K562 (cell line): ENCODE measurements at regions not wholly inside any gene's neighbourhood (a gene's known extent, or its start where the extent isn't known, plus 50 kb on each side); places are given as distances from the start of the nearest gene placed in this dataset.

Source experiments
- ATAC-seq: fragments of 200-7000 bp; cut with Tn5 transposase; 3 replicates; pipeline ENCODE4 v1.9.1; 2020; ENCODE audit warnings: moderate library complexity
- BruUV-seq: library from RNA; stranded (reverse); fragments of 400-500 nt; replicated peaks from 2 replicates; lab custom pipeline; 2021; lab: Mats Ljungman, UMichigan
- CTCF ChIA-PET: fragments of 300-600 bp; formaldehyde crosslinking; extraction: SDS; loops from one replicate; lab custom pipeline; 2021; ENCODE audit warnings: low intra/inter-chr PET ratio; lab: Yijun Ruan, JAX
- POLR2A ChIA-PET: fragments of 300-600, 350-650 bp; sonication (Branson Sonifier 250); formaldehyde crosslinking; extraction: SDS; loops from one replicate; lab custom pipeline; 2021; ENCODE audit warnings: antibody characterized with exemption, inconsistent platforms; lab: Yijun Ruan, JAX
- DNase-seq, 4 experiments: peaks; one replicate each; pipeline versions ENCODE4 v3.0.0 to v3.0.0-alpha.2; 2011 to 2018; ENCODE audit warnings: low spot score in 3 of 4, mixed read lengths in 3 of 4; ENCODE audit errors: extremely low read depth in 1 of 4
- FAIRE-seq: peaks from 2 replicates; lab custom pipeline; 2011; peaks lifted over from hg19 to GRCh38; lab: Jason Lieb, UNC
- H2AFZ ChIP-seq: 2 replicates; pipeline ENCODE4 v1.6.0; 2011; ENCODE audit warnings: low read depth, low read length, control low read depth, inconsistent platforms
- H3K27ac ChIP-seq: fragments of 200-600 bp; 3 replicates; pipeline ENCODE4 v1.8.0; 2011; ENCODE audit warnings: low read depth, mild to moderate bottlenecking, control low read depth, inconsistent platforms, low read length, moderate library complexity, mixed read lengths; ENCODE audit errors: extremely low read depth
- H3K27me3 ChIP-seq, 2 experiments: fragments of 300-600 bp in 1 of 2; 2 replicates in 1 of 2; 3 replicates in 1 of 2; pipeline versions ENCODE4 v1.6.0 to v1.8.0; 2011; ENCODE audit warnings: inconsistent platforms in 2 of 2, low read length in 2 of 2, mild to moderate bottlenecking in 1 of 2, mixed read lengths in 1 of 2, moderate library complexity in 1 of 2; ENCODE audit not compliant: control insufficient read depth in 2 of 2, insufficient read depth in 2 of 2
- H3K36me3 ChIP-seq: fragments of 300-600 bp; 3 replicates; pipeline ENCODE4 v1.8.0; 2011; ENCODE audit warnings: mild to moderate bottlenecking, low read length, inconsistent platforms; ENCODE audit not compliant: control insufficient read depth, insufficient read depth
- H3K4me1 ChIP-seq, 2 experiments: fragments of 200-600 bp in 1 of 2; replicated peaks in 1 of 2; 2 replicates in 1 of 2; 3 replicates in 1 of 2; pipeline versions ENCODE4 v1.5.1 to v1.8.0; 2011; ENCODE audit warnings: inconsistent platforms in 2 of 2, low read length in 2 of 2, mild to moderate bottlenecking in 1 of 2, mixed read lengths in 1 of 2, moderate library complexity in 1 of 2; ENCODE audit not compliant: control insufficient read depth in 2 of 2, insufficient read depth in 2 of 2
- H3K4me2 ChIP-seq: 2 replicates; pipeline ENCODE4 v1.6.1; 2011; ENCODE audit warnings: low read length, control low read depth, inconsistent platforms, mixed read lengths; ENCODE audit not compliant: insufficient read depth
- H3K4me3 ChIP-seq: fragments of 200-600 bp; sonication (generic), shearing (Covaris generic); 2 replicates; pipeline ENCODE4 v1.5.1; 2016; ENCODE audit warnings: control low read depth, inconsistent platforms
- H3K79me2 ChIP-seq: fragments of 200-600 bp; 3 replicates; pipeline ENCODE4 v1.8.0; 2011; ENCODE audit warnings: low read length, inconsistent platforms; ENCODE audit not compliant: control insufficient read depth, insufficient read depth
- H3K9ac ChIP-seq, 2 experiments: 2 replicates each; pipeline versions ENCODE4 v1.6.0 to v1.6.1; 2011; ENCODE audit warnings: low read depth in 2 of 2, low read length in 2 of 2, control low read depth in 1 of 2, inconsistent platforms in 1 of 2, mild to moderate bottlenecking in 1 of 2, mixed read lengths in 1 of 2; ENCODE audit not compliant: insufficient read depth in 1 of 2
- H3K9me1 ChIP-seq: one replicate; pipeline ENCODE4 v1.6.0; 2011; ENCODE audit warnings: inconsistent platforms, mild to moderate bottlenecking, low read length, moderate library complexity; ENCODE audit not compliant: control insufficient read depth, insufficient read depth
- H3K9me3 ChIP-seq: replicated peaks from 2 replicates; pipeline ENCODE4 v1.5.1; 2011; ENCODE audit warnings: low read depth, low read length, inconsistent platforms; ENCODE audit not compliant: control insufficient read depth, insufficient read depth
- H4K20me1 ChIP-seq: replicated peaks from 2 replicates; pipeline ENCODE4 v1.6.1; 2011; ENCODE audit warnings: low read length, inconsistent platforms, mixed read lengths; ENCODE audit not compliant: control insufficient read depth, insufficient read depth
- HNRNPUL1 ChIP-seq: fragments of 200-400 bp; formaldehyde crosslinking; IDR thresholded peaks from 2 replicates; pipeline ENCODE4 v1.6.1; 2017; ENCODE audit warnings: low read length
- LARP7 ChIP-seq: fragments of 450-650 bp; IDR thresholded peaks from 2 replicates; pipeline ENCODE4 v1.6.1; 2016
- MYBL2 ChIP-seq, 2 experiments: fragments of 450-650 bp in 1 of 2; sonication (generic) in 1 of 2; formaldehyde crosslinking in 1 of 2; IDR thresholded peaks; 2 replicates each; pipeline versions ENCODE4 v1.6.1 to v1.8.1; 2017 to 2022; ENCODE audit warnings: borderline replicate concordance in 1 of 2, inconsistent platforms in 1 of 2, low read depth in 1 of 2, mild to moderate bottlenecking in 1 of 2, missing genetic modification reagents in 1 of 2, moderate library complexity in 1 of 2
- RCOR1 ChIP-seq, 2 experiments: IDR thresholded peaks; 2 replicates each; pipeline ENCODE4 v1.6.1; 2012; ENCODE audit warnings: low read depth in 2 of 2, low read length in 2 of 2, borderline replicate concordance in 1 of 2, improper control_type of control experiment in 1 of 2
- ZNF696 ChIP-seq: fragments of 250-450 bp; sonication (Bioruptor Pico); conservative IDR thresholded peaks from 2 replicates; pipeline ENCODE4 v1.4.0; 2020; ENCODE audit warnings: mild to moderate bottlenecking, moderate library complexity
- in situ Hi-C: fragments of 300-500 bp; cut with MboI; formaldehyde crosslinking; loops from 4 replicates; pipeline ENCODE4 v1.15.0; 2018; ENCODE audit warnings: inconsistent platforms, mixed read lengths
- intact Hi-C: fragments of 100-400 bp; cut with micrococcal nuclease; formaldehyde crosslinking; loops from 2 replicates; pipeline ENCODE4 v1.14.2; 2022
- TF ChIP-seq, protein P1 (sequence below): fragments of 450-650 bp; IDR thresholded peaks from one replicate; pipeline ENCODE4 v1.6.1; 2018; ENCODE audit warnings: mild to moderate bottlenecking, moderate library complexity; ENCODE audit not compliant: partially characterized antibody
- TF ChIP-seq, protein P2 (sequence below): fragments of 450-650 bp; formaldehyde crosslinking; conservative IDR thresholded peaks from 2 replicates; pipeline ENCODE4 v1.4.0; 2022; ENCODE audit warnings: mild to moderate bottlenecking, missing genetic modification characterization
- TF ChIP-seq, protein P3 (sequence below): fragments of 450-650 bp; IDR thresholded peaks from 2 replicates; pipeline ENCODE4 v1.6.1; 2018; ENCODE audit not compliant: partially characterized antibody

DNA sequence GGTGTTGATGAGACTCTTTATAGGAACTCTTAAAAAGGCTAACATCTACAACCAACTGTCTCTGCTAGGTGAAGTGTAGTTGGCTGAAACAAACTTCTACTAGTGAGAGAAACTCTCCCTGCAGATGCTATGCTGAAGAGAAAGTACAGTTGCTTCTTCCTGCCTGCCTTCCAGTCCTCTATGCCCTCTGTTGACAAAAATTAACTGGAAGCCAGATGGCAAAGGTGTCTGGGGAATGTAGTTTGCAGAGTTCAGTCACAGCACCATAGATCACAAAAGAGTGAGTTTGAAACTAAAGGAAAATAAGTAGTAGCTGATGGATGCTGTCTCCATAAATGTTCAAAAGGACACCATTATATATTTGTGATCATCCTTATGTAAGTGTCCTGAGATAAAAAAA lies 958.8 kb upstream of the NRXN1 start:
- Histone ChIP-seq H2AFZ (no peak overlapping the region), H3K4me3 (no peak overlapping the region), H3K36me3 (no peaks in the 10 kb centered on the region), H3K9ac (no peak overlapping the region), H3K9me3 (no peaks in the 10 kb centered on the region), H3K27ac (no peak overlapping the region), H3K4me2 (no peak overlapping the region), H3K27me3 (no peaks in the 10 kb centered on the region), H4K20me1 (no peaks in the 10 kb centered on the region), H3K79me2 (no peaks in the 10 kb centered on the region), H3K4me1 (no peaks in the 10 kb centered on the region), H3K9me1 (no peaks in the 10 kb centered on the region)
- POLR2A ChIA-PET, result no interaction called here
- CTCF ChIA-PET, result no interaction called here
- FAIRE-seq (no peak), DNase-seq (no peak), ATAC-seq (no peak)
- in situ Hi-C loops, result no loop called here
- no TSS peak for BruUV-seq
- intact Hi-C loops, result no loop called here
- TF ChIP-seq, protein P1, sequence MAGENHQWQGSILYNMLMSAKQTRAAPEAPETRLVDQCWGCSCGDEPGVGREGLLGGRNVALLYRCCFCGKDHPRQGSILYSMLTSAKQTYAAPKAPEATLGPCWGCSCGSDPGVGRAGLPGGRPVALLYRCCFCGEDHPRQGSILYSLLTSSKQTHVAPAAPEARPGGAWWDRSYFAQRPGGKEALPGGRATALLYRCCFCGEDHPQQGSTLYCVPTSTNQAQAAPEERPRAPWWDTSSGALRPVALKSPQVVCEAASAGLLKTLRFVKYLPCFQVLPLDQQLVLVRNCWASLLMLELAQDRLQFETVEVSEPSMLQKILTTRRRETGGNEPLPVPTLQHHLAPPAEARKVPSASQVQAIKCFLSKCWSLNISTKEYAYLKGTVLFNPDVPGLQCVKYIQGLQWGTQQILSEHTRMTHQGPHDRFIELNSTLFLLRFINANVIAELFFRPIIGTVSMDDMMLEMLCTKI, result no peak
- TF ChIP-seq RCOR1 (IDR thresholded peaks at IDR 0.05; ENCODE audit: borderline replicate concordance in 1 of 2, low read depth in 2 of 2, low read length in 2 of 2) (no peak), LARP7 (no peak), ZNF696 (CRISPR knock-in tag) (no peak), HNRNPUL1 (no peak), MYBL2 (IDR thresholded peaks at IDR 0.05; ENCODE audit: low read depth) (no peak), MYBL2 (CRISPR knock-in tag; IDR thresholded peaks at IDR 0.05; ENCODE audit: borderline replicate concordance) (no peak)
- TF ChIP-seq, protein P2, sequence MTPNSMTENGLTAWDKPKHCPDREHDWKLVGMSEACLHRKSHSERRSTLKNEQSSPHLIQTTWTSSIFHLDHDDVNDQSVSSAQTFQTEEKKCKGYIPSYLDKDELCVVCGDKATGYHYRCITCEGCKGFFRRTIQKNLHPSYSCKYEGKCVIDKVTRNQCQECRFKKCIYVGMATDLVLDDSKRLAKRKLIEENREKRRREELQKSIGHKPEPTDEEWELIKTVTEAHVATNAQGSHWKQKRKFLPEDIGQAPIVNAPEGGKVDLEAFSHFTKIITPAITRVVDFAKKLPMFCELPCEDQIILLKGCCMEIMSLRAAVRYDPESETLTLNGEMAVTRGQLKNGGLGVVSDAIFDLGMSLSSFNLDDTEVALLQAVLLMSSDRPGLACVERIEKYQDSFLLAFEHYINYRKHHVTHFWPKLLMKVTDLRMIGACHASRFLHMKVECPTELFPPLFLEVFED (CRISPR knock-in tag), result no peak
- TF ChIP-seq, protein P3, sequence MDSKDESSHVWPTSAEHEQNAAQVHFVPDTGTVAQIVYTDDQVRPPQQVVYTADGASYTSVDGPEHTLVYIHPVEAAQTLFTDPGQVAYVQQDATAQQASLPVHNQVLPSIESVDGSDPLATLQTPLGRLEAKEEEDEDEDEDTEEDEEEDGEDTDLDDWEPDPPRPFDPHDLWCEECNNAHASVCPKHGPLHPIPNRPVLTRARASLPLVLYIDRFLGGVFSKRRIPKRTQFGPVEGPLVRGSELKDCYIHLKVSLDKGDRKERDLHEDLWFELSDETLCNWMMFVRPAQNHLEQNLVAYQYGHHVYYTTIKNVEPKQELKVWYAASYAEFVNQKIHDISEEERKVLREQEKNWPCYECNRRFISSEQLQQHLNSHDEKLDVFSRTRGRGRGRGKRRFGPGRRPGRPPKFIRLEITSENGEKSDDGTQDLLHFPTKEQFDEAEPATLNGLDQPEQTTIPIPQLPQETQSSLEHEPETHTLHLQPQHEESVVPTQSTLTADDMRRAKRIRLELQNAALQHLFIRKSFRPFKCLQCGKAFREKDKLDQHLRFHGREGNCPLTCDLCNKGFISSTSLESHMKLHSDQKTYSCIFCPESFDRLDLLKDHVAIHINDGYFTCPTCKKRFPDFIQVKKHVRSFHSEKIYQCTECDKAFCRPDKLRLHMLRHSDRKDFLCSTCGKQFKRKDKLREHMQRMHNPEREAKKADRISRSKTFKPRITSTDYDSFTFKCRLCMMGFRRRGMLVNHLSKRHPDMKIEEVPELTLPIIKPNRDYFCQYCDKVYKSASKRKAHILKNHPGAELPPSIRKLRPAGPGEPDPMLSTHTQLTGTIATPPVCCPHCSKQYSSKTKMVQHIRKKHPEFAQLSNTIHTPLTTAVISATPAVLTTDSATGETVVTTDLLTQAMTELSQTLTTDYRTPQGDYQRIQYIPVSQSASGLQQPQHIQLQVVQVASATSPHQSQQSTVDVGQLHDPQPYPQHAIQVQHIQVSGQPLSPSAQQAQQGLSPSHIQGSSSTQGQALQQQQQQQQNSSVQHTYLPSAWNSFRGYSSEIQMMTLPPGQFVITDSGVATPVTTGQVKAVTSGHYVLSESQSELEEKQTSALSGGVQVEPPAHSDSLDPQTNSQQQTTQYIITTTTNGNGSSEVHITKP, result no peak
